ENCODE measurements at regions not wholly inside any gene's neighbourhood (a gene's known extent, or its start where the extent isn't known, plus 50 kb on each side); places are given as distances from the start of the nearest gene placed in this dataset.
"Not testable (repeated sequence)": the region's sequence is repeated elsewhere in the genome, so short reads cannot be mapped to it uniquely, and the experiment has no call there.

DNA sequence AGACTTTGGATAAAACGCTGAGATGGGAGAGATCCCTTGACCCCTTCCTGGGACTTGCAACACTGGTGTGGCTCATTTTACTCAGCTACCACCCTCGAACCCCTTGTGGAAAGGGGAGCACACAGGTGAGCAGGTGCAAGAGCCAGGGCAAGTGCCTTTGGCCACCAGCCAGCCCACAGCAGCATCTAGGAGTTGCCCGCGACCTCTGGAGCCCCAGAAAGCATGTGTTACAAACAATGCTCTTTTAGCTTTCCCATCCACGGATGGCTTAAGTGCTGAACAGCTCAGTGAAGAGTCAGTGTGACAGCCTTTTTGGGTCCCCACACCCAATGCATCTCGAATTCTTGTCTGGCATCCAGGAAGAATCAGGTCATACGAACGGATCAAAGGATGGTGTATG is 197.8 kb downstream of the MEMO1 start:
- no peak for FAIRE-seq

DNA sequence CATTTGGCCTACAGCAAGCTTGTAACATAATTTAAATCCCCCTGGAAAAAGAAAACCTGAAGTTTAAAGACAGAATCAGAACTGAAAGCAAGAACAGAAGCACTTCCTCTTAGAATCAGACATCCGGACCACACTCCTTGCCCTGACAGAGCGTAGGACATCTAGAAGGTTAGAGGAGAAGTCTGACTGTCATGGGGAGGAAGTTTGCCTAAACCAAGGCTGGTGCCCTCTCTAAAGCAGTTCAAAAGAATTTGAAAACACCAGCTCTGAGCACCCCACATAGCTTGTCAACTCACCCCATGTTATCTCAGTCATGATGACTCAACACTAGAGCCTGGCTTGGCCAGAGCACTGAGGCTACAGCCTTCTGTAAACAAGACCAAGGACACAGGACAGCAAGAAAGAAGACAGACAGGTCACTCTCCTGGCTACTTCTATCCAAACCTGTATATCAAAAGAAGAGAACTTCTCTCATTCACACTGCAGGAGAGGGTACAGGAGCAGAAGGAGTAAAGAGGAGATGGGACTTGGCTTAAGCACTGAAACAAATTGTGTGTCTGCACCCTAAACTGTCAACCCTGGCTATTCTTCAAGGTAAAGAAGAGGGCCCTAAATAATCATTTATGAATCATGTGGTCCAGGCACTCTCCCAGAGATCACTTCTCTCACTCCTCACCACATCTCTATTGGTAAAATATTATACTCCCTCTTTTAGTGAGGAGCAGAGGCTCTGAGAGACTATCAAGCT is 198.6 kb downstream of the MEMO1 start:
- no peak for FAIRE-seq

DNA sequence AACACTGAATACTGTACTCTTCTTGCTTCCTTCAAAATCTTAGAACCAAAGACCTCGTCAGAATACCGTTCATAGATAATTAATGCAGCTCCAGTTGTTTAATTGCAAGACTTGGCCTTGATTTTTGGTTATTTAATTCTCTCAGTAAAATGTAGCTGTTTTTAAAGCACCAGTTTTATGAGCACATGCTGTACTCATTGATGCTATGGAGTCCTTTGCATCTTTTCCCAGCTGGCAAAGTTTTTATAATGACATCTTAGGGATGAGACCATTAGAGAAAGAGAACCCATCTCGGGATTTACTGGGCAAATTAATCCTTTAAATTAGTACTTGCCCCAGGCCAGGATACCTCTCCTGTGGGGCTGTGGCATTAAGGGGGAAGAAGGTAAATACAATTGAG is 199.3 kb downstream of the MEMO1 start:
- no peak for FAIRE-seq

DNA sequence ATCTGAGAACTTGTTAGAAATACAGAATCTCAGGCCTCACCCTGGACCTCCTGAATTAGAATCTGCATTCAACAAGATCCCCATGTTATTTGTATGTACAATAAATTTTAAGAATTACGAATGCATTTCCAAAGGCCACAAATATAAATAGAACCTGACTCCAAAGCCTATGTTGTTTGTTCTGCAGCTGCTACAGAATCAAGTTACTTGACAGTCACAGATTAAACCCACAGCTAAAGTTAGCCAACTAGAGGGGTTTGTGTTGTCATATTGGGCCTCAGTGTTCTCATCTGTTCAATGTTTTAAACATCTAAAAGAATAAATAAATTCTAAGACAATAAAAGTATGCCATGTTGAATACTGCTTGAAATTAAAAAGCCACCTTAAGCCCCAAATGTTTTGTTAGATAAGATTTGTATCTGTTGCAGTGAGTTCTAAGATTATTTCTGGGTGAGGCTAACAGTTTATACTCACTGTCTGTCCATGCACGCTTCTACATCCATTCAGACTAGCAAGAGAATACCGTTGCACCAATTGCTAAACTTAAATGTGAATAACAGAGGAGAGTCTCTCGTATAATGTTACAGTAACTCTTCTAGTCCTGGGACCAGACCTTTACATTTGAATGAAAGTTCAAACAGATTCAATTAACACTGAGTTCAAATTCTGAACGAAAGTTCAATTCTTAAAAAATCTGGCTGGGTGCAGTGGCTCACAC is 200.4 kb downstream of the MEMO1 start:
- no peak for FAIRE-seq

DNA sequence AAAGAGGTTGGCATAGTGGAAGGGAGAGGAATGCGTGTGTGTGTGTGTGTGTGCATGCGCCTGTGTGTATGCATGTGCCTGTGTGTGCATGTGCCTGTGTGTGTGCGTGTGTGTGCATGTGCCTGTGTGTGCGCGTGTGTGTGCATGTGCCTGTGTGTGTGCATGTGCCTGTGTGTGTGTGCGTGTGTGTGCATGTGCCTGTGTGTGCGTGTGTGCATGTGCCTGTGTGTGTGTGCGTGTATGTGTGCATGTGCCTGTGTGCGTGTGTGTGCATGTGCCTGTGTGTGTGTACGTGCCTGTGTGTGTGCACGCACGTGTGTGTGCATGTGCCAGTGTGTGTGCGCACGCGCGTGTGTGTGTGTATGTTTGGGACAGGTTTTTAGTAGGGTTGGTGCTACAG is 205.1 kb downstream of the MEMO1 start:
- FAIRE-seq = no peak

DNA sequence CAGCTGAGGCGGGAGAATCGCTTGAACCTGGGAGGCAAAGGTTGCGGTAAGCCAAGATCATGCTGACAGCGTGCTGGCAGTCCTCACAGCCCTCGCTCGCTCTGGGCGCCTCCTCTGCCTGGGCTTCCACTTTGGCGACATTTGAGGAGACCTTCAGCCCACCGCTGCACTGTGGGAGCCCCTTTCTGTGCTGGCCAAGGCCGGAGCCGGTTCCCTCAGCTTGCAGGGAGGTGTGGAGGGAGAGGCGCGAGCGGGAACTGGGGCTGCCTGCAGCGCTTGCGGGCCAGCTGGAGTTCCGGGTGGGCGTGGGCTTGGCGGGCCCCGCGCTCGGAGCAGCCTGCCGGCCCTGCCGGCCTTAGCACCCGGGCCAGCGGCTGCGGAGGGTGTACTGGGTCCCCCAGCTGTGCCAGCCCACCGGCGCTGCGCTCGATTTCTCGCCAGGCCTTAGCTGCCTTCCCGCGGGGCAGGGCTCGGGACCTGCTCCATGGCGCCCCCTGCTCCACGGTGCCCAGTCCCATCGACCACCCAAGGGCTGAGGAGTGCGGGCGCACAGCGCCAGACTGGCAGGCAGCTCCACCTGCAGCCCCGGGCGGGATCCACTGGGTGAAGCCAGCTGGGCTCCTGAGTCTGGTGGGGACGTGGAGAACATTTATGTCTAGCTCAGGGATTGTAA is 207.2 kb downstream of the MEMO1 start:
- FAIRE-seq = not testable (repeated sequence)

DNA sequence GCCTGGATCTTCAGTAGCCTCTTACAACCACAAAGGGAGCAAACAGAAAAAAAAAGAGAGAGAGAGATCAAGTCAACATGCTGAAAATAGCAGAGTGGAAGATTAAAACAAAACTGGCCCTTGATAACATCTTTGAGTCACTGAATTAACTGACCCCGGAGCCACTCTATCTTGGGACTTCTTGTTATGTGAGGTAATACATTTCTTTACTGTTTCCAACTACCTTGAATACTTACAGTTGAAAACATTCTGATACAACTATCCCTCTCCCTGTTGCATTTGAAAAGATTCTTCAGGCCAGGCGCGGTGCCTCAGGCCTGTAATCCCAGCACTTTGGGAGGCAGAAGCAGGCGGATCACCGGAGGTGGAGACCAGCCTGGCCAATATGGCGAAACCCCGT is 208.1 kb downstream of the MEMO1 start:
- FAIRE-seq = no peak

DNA sequence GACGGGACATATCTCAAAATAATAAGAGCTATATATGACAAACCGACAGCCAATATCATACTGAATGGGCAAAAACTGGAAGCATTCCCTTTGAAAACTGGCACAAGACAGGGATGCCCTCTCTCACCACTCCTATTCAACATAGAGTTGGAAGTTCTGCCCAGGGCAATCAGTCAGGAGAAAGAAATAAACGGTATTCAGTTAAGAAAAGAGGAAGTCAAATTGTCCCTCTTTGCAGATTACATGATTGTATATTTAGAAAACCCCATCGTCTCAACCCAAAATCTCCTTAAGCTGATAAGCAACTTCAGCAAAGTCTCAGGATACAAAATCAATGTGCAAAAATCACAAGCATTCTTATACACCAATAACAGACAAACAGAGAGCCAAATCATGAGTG is 211.5 kb downstream of the MEMO1 start:
- FAIRE-seq = not testable (repeated sequence)

- no peak for FAIRE-seq
Measured at GRCh38 chr2:31788273-31788672, 207.5 kb upstream of the SRD5A2 start.

DNA sequence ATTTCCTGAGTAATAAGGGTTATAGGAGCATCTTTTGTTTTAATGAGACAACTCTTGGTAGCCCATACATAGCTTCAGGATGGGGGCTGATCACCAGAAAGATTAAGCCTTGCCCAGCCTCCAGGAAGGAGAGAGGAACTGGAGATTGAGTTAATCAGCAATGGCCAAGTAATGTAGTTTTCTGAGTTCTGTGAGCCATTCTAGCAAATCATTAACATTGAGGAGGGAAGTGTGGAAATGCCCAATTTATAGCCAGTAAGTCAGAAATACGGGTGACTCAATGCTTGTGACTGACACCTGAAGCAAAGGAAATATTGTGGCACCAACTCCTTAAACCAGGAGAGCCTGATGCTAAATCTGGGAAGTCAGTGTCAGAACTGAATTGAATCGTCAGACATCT is 205.1 kb upstream of the SRD5A2 start:
- FAIRE-seq = no peak

GRCh38 chr2:31784868-31785267 is 204.1 kb upstream of the SRD5A2 start:
- no peak for FAIRE-seq

- not testable (repeated sequence) for FAIRE-seq
Measured at GRCh38 chr2:31783446-31784091, 202.8 kb upstream of the SRD5A2 start.

DNA sequence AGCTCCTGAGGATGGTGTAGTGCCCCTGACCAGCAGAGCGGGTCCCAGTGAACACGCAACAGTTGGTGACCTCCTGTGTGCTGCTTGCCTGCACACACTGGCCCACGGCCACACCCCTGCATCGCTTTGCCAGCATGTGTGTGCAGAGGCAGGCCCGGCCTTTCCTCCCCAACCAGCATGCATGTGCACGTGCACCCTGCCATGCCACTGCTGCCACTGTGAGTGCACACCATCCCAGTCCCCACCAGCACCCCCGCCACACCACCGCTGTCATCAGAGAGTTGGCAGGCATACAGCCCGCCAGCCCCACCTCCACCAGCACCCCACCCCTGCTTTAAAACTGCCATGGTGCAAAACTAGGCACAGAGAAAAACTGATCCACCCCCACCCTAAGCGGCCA is 197.4 kb upstream of the SRD5A2 start:
- no peak for FAIRE-seq

DNA sequence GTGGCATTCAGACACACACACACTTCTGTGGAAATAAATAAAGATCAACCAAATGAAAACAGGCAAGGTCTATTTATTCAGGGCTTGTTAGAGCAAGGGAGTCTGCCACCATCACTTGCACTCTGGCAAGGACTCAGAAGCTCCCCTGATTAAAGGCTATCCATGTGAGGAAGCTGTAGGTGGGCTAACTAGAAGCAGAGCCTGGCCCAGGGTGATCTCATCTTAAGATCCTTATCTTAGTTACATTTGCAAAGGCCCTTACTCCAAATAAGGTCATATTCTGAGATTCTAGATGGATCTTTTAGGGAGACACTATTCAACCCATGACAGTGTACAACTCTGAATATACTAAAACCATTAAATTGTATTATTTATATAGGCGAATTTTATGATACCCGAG is 190.0 kb upstream of the SRD5A2 start:
- FAIRE-seq = no peak

GRCh38 chr2:31765078-31765945 is 184.6 kb upstream of the SRD5A2 start:
- FAIRE-seq = no peak

DNA sequence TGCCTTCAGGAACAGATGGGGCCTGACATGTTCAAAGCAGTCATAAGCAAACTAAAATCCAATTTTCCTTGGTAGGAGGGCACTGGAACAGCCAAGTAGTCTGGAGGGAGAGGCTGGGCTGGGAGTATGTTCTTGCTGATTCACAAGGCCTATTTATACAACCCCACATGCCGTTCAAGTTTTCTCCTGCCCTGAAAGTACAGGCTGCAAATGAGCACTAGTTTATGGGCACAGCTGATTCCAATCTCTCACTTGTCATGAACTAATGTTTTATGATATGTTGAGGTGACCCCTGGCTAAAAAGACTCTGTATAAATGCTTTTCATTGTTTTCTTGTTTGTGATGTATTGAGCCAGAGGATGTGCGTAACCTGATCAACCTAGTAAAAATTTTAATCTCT is 183.4 kb upstream of the SRD5A2 start:
- no peak for FAIRE-seq

DNA sequence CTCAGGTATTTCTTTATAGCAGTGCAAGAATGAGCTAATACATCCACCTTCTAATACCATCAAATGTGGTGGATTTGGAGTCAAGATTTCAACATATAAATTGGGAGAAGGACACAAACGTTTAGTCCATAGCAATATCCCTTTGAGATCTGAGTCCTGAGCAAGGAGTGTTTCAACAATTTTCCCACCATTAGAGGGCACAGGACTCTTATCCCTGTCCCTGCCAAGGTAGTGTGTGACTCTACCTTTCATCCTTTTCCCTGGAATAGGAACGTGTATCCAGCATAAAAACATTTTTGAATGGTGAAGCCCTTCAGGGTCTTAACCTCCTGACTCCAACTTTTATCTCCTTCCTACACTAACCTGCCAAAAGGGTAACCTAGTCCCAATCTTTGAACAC is 181.3 kb upstream of the SRD5A2 start:
- no peak for FAIRE-seq

DNA sequence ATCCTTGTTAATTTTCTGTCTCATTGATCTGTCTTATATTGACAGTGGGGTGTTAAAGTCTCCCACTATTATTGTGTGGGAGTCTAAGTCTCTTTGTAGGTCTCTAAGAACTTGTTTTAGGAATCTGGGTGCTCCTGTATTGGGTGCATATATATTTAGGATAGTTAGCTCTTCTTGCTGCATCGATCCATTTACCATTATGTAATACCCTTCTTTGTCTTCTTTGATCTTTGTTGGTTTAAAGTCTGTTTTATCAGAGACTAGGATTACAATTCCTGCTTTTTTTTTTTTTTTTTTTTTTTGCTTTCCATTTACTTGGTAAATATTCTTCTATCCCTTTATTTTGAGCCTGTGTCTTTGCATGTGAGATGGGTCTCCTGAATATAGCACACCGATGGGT is 176.6 kb upstream of the SRD5A2 start:
- not testable (repeated sequence) for FAIRE-seq

- FAIRE-seq = not testable (repeated sequence)
Measured at GRCh38 chr2:31748746-31749145, 168.0 kb upstream of the SRD5A2 start.

DNA sequence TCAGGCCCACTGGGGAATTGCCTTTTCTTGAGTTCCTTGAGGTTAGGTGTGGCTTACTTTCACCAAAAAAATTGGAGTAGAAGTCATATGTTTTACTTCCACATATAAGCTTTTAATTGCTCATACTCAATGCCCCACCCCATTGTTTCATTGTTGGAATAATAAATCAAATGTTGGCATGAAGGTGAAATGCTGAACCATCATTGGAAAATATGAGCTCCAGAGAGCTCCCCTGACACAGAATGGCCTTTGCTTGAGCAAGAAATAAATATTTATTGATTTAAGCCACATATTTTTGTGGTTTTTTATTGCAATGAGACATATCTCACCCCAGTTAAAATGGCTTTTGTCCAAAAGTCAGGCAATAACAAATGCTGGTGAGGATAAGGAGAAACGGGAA is 167.3 kb upstream of the SRD5A2 start:
- no peak for FAIRE-seq

DNA sequence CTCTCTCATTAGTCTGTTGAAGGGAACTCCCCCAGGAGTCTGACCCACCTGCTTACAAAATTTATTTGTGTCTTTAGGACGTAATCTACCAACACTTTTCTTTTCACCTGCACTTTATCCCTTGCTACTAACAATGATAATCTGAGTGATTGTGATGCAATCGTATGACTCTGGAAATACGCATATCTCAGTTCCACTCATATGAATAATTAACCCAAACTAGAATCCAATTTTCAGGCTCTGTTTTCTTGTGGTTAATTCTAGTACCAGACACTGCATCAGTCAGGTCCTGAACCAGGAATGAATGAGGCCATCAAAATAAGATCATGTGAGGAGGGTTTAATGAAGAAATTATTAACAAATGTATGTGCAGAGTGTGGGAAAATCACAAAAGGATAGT is 158.4 kb upstream of the SRD5A2 start:
- no peak for FAIRE-seq

GRCh38 chr2:31736695-31737454 is 156.1 kb upstream of the SRD5A2 start:
- FAIRE-seq = no peak
